ENCODE measurements at regions not wholly inside any gene's neighbourhood (a gene's known extent, or its start where the extent isn't known, plus 50 kb on each side); places are given as distances from the start of the nearest gene placed in this dataset.
"Not testable (repeated sequence)": the region's sequence is repeated elsewhere in the genome, so short reads cannot be mapped to it uniquely, and the experiment has no call there.

DNA sequence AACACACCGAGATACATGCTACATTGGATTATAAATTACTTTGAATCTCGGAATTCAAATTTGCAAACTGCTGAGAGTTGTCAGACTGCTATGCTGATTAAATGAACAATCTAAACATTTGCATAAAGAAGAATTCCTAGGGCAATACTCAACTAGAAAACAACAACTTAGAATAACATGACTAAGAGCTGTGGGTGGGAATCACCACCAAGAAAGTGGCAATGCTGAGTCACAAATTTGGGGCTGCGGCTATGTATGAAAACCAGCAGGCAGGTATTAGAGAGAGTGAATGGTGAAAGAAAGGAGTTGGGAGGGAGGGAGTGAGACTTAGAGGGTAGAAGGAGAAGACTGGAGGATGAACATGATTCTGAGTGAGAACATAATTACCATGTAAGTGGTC, 559.5 kb downstream of the PIK3C3 start:
- 91% methylated on average over 3 of the region's 3 CpGs for whole genome bisulfite sequencing
- H3K4me3 ChIP-seq (ENCODE audit: low read length in 2 of 2) = no peak overlapping the region
- DNase-seq (ENCODE audit: low read depth in 6 of 9, low spot score in 9 of 9) = no peak
- H3K27me3 ChIP-seq (ENCODE audit: control insufficient read depth in 2 of 2, insufficient read depth in 1 of 2, low read length in 1 of 2) = no peaks in the 10 kb centered on the region
- no peaks in the 10 kb centered on the region for H3K9me3 ChIP-seq (ENCODE audit: control insufficient read depth in 2 of 2, insufficient read depth in 1 of 2, low read length in 1 of 2)
- H3K27ac ChIP-seq (ENCODE audit: low read depth in 1 of 2, low read length in 1 of 2) = no peak overlapping the region
- no peaks in the 10 kb centered on the region for H3K36me3 ChIP-seq (ENCODE audit: control insufficient read depth in 2 of 2, insufficient read depth in 2 of 2, low read length in 1 of 2)
- H3K4me1 ChIP-seq (ENCODE audit: control insufficient read depth in 2 of 2, insufficient read depth in 2 of 2, low read length in 2 of 2) = no peaks in the 10 kb centered on the region

DNA sequence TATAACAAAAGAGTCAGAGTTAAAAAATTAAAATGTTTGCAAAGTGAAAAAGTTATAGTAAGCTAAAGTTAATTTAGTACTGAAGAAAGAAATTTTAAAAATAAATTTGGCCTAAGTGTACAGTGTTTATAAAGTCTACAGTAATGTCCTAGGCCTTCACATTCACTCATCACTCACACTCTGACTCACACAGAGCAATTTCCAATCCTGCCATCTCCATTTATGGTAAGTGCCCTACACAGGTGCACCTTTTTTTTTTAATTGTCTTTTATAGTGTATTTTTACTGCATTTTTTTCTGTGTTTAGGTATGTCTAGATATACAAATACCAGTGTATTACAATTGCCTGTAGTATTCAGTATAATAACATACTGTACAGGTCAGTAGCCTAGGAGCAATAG, 562.9 kb downstream of the PIK3C3 start:
- Histone ChIP-seq H3K27me3 (ENCODE audit: control insufficient read depth in 2 of 2, insufficient read depth in 1 of 2, low read length in 1 of 2) (no peaks in the 10 kb centered on the region), H3K9me3 (ENCODE audit: control insufficient read depth in 2 of 2, insufficient read depth in 1 of 2, low read length in 1 of 2) (no peaks in the 10 kb centered on the region), H3K36me3 (ENCODE audit: control insufficient read depth in 2 of 2, insufficient read depth in 2 of 2, low read length in 1 of 2) (no peaks in the 10 kb centered on the region), H3K4me3 (ENCODE audit: low read length in 2 of 2) (no peak overlapping the region), H3K4me1 (ENCODE audit: control insufficient read depth in 2 of 2, insufficient read depth in 2 of 2, low read length in 2 of 2) (no peaks in the 10 kb centered on the region), H3K27ac (ENCODE audit: low read depth in 1 of 2, low read length in 1 of 2) (no peak overlapping the region)
- DNase-seq (ENCODE audit: low read depth in 6 of 9, low spot score in 9 of 9) = no peak

DNA sequence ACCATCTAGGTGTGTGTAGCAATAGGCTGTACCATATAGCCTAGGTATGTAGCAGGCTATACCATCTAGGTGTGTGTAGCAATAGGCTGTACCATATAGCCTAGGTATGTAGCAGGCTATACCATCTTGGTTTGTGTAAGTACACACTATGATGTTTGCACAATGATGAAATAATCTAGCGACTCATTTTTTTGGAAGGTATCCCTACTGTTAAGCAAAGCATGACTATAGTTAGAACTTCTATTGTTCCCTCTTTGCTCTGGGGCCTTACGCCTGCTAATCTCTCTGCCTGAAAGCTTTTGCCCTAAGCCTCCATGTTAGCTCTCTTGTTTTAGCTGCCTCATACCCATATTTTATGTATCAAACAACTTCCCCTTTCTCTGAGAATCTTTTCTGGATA, 563.3 kb downstream of the PIK3C3 start:
- WGBS = 79% methylated on average over 2 of the region's 2 CpGs
- H3K27me3 ChIP-seq (ENCODE audit: control insufficient read depth in 2 of 2, insufficient read depth in 1 of 2, low read length in 1 of 2); H3K4me1 ChIP-seq (ENCODE audit: control insufficient read depth in 2 of 2, insufficient read depth in 2 of 2, low read length in 2 of 2); H3K36me3 ChIP-seq (ENCODE audit: control insufficient read depth in 2 of 2, insufficient read depth in 2 of 2, low read length in 1 of 2); H3K9me3 ChIP-seq (ENCODE audit: control insufficient read depth in 2 of 2, insufficient read depth in 1 of 2, low read length in 1 of 2); H3K27ac ChIP-seq (ENCODE audit: low read depth in 1 of 2, low read length in 1 of 2); DNase-seq (ENCODE audit: low read depth in 6 of 9, low spot score in 9 of 9); H3K4me3 ChIP-seq (ENCODE audit: low read length in 2 of 2): not testable (repeated sequence)

DNA sequence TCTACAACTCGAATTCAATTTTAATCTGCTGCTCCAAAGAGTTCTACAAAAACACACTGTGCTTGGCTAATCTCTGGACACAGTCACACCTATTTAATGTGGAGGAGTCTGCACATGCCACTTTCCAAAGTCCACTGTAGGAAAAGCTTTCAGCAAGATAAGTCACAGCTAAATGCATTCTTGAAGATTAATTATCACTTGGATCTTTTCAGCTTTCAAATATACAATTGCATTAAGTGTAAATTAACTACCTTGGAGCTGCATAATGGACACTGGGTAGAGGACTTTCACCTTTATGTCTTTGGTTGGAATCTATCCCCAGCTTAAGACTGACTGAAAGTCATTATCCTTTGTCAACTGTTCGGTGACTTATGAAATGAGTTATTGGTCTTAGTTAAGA, 565.1 kb downstream of the PIK3C3 start:
- no peaks in the 10 kb centered on the region for H3K4me1 ChIP-seq (ENCODE audit: control insufficient read depth in 2 of 2, insufficient read depth in 2 of 2, low read length in 2 of 2)
- no peak overlapping the region for H3K27ac ChIP-seq (ENCODE audit: low read depth in 1 of 2, low read length in 1 of 2)
- no peaks in the 10 kb centered on the region for H3K9me3 ChIP-seq (ENCODE audit: control insufficient read depth in 2 of 2, insufficient read depth in 1 of 2, low read length in 1 of 2)
- WGBS = 87% methylated on average over 2 of the region's 2 CpGs
- H3K27me3 ChIP-seq (ENCODE audit: control insufficient read depth in 2 of 2, insufficient read depth in 1 of 2, low read length in 1 of 2) = no peaks in the 10 kb centered on the region
- no peak for DNase-seq (ENCODE audit: low read depth in 6 of 9, low spot score in 9 of 9)
- no peaks in the 10 kb centered on the region for H3K36me3 ChIP-seq (ENCODE audit: control insufficient read depth in 2 of 2, insufficient read depth in 2 of 2, low read length in 1 of 2)
- no peak overlapping the region for H3K4me3 ChIP-seq (ENCODE audit: low read length in 2 of 2)

DNA sequence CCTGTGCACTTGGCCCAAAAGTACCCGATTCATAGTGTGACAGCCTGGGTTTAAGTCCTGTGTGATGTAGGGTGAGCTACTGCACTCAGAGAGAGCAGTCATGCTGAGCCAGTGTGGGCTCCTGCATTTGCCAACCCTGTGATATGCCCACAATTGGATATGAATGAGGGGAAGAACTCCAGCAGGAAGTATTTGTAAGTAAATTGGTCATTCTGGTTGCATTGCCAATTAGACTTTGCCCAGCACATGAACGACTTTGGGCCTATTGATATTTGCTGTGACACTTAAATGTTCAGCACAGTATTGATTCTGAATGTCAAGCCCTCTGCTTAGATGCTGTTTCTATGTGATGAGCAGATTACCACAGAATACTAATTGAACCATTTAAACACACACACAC, 570.9 kb downstream of the PIK3C3 start:
- Histone ChIP-seq H3K9me3 (ENCODE audit: control insufficient read depth in 2 of 2, insufficient read depth in 1 of 2, low read length in 1 of 2) (no peaks in the 10 kb centered on the region), H3K4me1 (ENCODE audit: control insufficient read depth in 2 of 2, insufficient read depth in 2 of 2, low read length in 2 of 2) (no peaks in the 10 kb centered on the region), H3K27me3 (ENCODE audit: control insufficient read depth in 2 of 2, insufficient read depth in 1 of 2, low read length in 1 of 2) (no peaks in the 10 kb centered on the region), H3K27ac (ENCODE audit: low read depth in 1 of 2, low read length in 1 of 2) (no peak overlapping the region), H3K4me3 (ENCODE audit: low read length in 2 of 2) (no peak overlapping the region), H3K36me3 (ENCODE audit: control insufficient read depth in 2 of 2, insufficient read depth in 2 of 2, low read length in 1 of 2) (no peaks in the 10 kb centered on the region)
- DNase-seq (ENCODE audit: low read depth in 6 of 9, low spot score in 9 of 9) = no peak
- 87% methylated on average over 2 of the region's 2 CpGs for WGBS

DNA sequence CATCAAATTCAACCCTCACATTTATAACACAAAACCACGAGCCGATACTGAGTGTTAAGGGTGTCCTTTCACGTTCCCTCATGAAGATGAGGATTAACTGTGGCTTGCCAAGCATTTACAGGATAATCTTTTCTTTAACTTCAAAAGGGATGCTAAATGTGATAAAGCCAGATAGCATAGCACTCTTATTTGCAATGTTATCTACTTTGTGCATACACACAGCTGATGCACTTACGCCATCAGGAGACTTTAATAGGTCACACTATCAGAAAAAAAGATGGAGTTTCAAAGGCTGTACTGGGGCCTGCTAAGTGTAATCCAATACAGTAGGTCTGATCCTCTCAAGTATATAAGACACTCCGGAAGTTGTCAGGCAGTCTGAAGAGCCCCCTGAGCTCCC, 572.7 kb downstream of the PIK3C3 start:
- H3K4me1 ChIP-seq (ENCODE audit: control insufficient read depth in 2 of 2, insufficient read depth in 2 of 2, low read length in 2 of 2) = no peaks in the 10 kb centered on the region
- 92% methylated on average over 5 of the region's 5 CpGs for WGBS
- H3K9me3 ChIP-seq (ENCODE audit: control insufficient read depth in 2 of 2, insufficient read depth in 1 of 2, low read length in 1 of 2) = no peaks in the 10 kb centered on the region
- H3K27me3 ChIP-seq (ENCODE audit: control insufficient read depth in 2 of 2, insufficient read depth in 1 of 2, low read length in 1 of 2) = no peaks in the 10 kb centered on the region
- no peak for DNase-seq (ENCODE audit: low read depth in 6 of 9, low spot score in 9 of 9)
- H3K36me3 ChIP-seq (ENCODE audit: control insufficient read depth in 2 of 2, insufficient read depth in 2 of 2, low read length in 1 of 2) = no peaks in the 10 kb centered on the region
- H3K27ac ChIP-seq (ENCODE audit: low read depth in 1 of 2, low read length in 1 of 2) = no peak overlapping the region
- no peak overlapping the region for H3K4me3 ChIP-seq (ENCODE audit: low read length in 2 of 2)

DNA sequence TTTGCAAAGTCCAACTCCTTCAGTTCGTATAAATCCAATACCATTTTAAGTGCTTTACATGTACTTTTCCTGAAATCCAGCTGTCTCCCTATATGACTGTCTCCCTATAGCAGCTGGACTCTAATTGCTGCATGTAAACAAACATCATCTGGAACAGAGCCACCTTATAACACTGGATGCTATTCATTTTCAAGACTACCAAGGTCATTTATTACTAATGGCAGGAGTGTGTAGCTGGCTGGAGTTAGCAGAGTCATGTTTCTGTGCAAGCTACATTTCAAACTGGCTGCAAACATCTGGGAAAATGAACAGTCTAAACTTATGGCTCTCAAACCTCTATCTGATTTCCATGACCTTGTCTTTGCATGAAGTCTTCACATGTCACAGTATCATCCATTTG, 575.2 kb downstream of the PIK3C3 start:
- Histone ChIP-seq H3K9me3 (ENCODE audit: control insufficient read depth in 2 of 2, insufficient read depth in 1 of 2, low read length in 1 of 2) (no peaks in the 10 kb centered on the region), H3K27me3 (ENCODE audit: control insufficient read depth in 2 of 2, insufficient read depth in 1 of 2, low read length in 1 of 2) (no peaks in the 10 kb centered on the region), H3K4me3 (ENCODE audit: low read length in 2 of 2) (no peak overlapping the region), H3K36me3 (ENCODE audit: control insufficient read depth in 2 of 2, insufficient read depth in 2 of 2, low read length in 1 of 2) (no peaks in the 10 kb centered on the region), H3K4me1 (ENCODE audit: control insufficient read depth in 2 of 2, insufficient read depth in 2 of 2, low read length in 2 of 2) (no peaks in the 10 kb centered on the region), H3K27ac (ENCODE audit: low read depth in 1 of 2, low read length in 1 of 2) (no peak overlapping the region)
- DNase-seq (ENCODE audit: low read depth in 6 of 9, low spot score in 9 of 9) = no peak
- WGBS = 92% methylated on average over 1 of the region's 1 CpG

DNA sequence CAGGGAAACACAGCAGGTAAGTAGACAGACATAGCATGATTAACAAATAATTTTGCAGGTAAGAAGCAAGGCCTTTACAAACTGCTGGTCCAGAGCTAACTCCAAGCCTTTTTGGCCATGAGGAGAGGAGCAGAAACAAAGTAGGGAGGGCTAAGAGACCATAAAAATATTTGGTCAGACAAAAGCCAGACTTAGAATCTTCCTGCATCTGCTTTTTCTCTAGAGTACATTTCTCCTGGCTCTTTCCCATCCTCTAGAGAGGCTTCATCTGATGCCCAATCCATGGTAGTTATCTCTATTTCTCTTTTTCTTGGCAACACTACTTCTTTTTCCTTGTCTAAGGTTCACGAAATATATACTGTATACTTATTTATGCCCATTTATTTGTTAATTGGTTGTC, 577.1 kb downstream of the PIK3C3 start:
- DNase-seq (ENCODE audit: low read depth in 6 of 9, low spot score in 9 of 9) = no peak
- H3K27me3 ChIP-seq (ENCODE audit: control insufficient read depth in 2 of 2, insufficient read depth in 1 of 2, low read length in 1 of 2) = no peaks in the 10 kb centered on the region
- no peak overlapping the region for H3K27ac ChIP-seq (ENCODE audit: low read depth in 1 of 2, low read length in 1 of 2)
- H3K4me1 ChIP-seq (ENCODE audit: control insufficient read depth in 2 of 2, insufficient read depth in 2 of 2, low read length in 2 of 2) = no peaks in the 10 kb centered on the region
- H3K36me3 ChIP-seq (ENCODE audit: control insufficient read depth in 2 of 2, insufficient read depth in 2 of 2, low read length in 1 of 2) = no peaks in the 10 kb centered on the region
- H3K9me3 ChIP-seq (ENCODE audit: control insufficient read depth in 2 of 2, insufficient read depth in 1 of 2, low read length in 1 of 2) = no peaks in the 10 kb centered on the region
- WGBS = 91% methylated on average over 1 of the region's 1 CpG
- H3K4me3 ChIP-seq (ENCODE audit: low read length in 2 of 2) = no peak overlapping the region

DNA sequence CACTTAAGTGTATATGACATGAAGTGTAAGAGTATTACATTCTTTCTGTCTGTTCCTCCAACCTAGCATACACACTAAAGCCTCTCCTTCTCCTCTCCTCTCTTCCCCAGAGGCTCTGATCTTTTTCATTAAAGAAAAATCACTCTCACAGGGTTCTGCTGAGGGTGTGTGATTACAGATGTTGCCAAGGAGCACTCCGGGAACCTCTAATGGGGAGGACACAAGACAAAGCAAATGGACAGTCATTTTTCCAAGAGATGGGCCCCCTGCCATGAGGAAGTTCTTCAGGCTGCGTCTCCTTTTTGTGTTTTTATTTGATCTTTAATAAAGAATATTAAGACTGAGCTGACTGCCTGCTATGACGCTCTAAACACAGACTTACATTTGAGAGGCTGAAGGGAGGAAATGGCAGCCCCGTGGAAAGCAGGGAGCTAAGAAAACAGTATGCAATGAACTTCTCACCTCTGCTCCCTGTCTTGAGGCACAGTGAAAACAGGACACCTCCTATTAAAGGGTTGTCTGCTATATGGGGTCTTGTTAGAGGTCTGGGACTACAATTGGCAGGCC, 578.1 kb downstream of the PIK3C3 start:
- Histone ChIP-seq H3K27ac (ENCODE audit: low read depth in 1 of 2, low read length in 1 of 2) (no peak overlapping the region), H3K9me3 (ENCODE audit: control insufficient read depth in 2 of 2, insufficient read depth in 1 of 2, low read length in 1 of 2) (no peaks in the 10 kb centered on the region), H3K4me1 (ENCODE audit: control insufficient read depth in 2 of 2, insufficient read depth in 2 of 2, low read length in 2 of 2) (no peaks in the 10 kb centered on the region), H3K27me3 (ENCODE audit: control insufficient read depth in 2 of 2, insufficient read depth in 1 of 2, low read length in 1 of 2) (no peaks in the 10 kb centered on the region), H3K4me3 (ENCODE audit: low read length in 2 of 2) (no peak overlapping the region), H3K36me3 (ENCODE audit: control insufficient read depth in 2 of 2, insufficient read depth in 2 of 2, low read length in 1 of 2) (no peaks in the 10 kb centered on the region)
- 49% methylated on average over 4 of the region's 4 CpGs for WGBS
- DNase-seq (ENCODE audit: low read depth in 6 of 9, low spot score in 9 of 9) = no peak

DNA sequence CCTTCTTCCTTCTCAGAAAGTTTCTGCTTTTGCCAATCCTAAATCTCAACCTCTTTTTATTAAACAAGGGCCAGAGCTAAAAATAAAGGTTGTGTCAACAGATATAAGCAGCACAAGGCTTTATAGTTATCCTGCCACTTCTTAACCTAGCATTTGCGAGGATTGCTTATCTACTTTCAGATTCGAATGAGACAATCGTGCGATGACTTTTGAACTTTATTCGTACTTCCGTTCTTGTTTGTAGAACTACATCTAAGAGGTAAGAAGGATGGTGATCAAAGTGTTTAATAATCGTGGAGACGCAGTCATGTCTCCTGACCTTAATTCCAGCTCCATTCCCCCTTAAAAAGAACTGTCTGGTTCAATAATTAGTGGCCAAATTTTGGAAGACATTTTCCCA, 578.6 kb downstream of the PIK3C3 start:
- Histone ChIP-seq H3K27me3 (ENCODE audit: control insufficient read depth in 2 of 2, insufficient read depth in 1 of 2, low read length in 1 of 2) (no peaks in the 10 kb centered on the region), H3K9me3 (ENCODE audit: control insufficient read depth in 2 of 2, insufficient read depth in 1 of 2, low read length in 1 of 2) (no peaks in the 10 kb centered on the region), H3K4me3 (ENCODE audit: low read length in 2 of 2) (no peak overlapping the region), H3K4me1 (ENCODE audit: control insufficient read depth in 2 of 2, insufficient read depth in 2 of 2, low read length in 2 of 2) (no peaks in the 10 kb centered on the region), H3K36me3 (ENCODE audit: control insufficient read depth in 2 of 2, insufficient read depth in 2 of 2, low read length in 1 of 2) (no peaks in the 10 kb centered on the region), H3K27ac (ENCODE audit: low read depth in 1 of 2, low read length in 1 of 2) (no peak overlapping the region)
- DNase-seq (ENCODE audit: low read depth in 6 of 9, low spot score in 9 of 9) = no peak
- WGBS = 91% methylated on average over 8 of the region's 8 CpGs
